ENCODE measurements at regions not wholly inside any gene's neighbourhood (a gene's known extent, or its start where the extent isn't known, plus 50 kb on each side); places are given as distances from the start of the nearest gene placed in this dataset.

DNA sequence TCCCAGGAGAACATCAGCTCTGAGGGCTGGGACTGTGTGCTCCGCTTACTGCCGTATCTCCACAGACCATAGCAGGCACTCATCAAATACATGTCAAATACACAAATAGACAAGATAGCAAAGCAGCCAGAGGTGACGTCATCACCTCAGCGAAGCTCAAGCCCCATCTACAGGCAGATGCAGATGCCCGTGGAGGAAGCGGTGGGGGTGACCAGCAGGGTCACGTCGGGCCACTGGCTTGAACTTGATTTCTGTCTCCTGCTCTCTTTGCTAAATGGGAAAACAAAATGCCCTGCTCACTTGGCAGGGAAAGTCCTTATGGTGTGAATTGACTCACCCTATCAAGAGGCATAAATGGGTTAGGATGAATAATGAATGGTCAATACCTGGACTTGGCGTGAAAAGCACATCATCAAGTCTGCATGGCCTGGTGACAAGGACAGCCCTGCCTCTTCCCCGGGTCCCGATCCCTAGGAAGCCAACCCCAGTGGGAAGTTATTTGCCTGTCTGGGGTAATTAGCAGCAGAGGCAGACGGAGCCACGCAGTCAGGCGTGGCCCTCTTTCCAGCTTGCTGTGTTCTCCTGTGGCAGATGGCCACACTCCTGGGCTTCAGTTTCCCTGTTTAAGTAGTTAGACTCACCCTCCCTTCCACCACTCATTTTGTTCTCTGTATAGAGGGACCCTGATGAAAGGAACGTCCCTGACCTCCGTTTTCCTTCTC lies 536.0 kb downstream of the NPHP4 start:
- no peak for DNase-seq

DNA sequence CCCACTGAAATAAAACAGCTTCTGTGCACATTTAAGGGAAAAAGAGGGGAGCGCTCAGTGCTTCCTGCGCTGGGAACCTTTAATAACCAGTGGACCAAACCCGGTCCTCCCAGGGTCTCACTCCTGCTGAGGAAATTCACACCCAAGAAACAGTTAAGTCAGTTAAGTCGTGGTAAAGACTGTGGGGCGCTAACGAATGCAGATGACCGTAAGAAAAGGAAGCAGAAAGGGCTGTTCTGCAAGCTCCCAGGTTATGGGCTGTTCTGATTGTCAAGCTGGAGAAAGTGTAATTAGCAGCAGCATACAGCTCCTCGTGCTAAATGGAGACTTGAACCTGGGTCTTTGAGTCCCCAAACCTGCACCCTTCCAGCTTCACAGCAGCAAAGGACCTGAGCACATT lies 536.6 kb downstream of the NPHP4 start:
- no peak for DNase-seq

DNA sequence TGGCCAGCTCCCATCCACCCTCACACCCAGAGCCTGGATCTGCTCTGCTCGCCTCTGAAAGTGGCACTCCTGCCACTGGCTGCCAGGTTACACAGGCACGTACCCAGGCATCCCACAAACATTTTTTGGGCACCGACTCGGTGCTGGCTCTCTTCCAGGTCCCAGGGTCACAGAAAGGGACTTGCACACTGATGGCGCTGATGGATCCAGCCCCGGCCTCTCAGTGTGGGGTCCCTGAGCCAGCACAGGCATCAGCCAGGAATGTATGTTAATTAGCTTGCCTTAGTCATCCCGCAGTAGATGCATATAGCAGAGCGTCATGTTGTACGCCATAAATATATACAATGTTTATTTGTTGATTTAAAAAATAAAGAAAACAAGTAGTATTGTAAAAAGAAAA lies 537.2 kb downstream of the NPHP4 start:
- DNase-seq: no peak

DNA sequence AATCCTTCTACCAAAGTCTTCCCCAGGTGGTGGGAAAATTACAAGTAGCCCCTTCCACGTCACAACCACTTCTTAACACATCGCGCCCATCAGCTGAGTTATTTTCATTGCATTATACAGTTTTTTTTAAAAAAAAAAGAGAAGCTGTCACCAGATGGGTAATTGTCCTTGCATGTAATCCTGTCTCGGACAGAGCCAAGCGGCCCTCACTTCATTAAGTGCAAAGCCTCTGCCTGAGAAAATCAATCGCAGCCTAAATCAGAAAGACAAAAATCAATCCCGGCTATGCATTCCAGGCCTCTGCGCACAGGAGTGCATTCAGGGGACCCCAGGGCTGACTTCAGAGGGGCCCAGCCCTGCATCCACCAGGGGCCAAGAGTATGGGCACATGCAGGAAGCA lies 538.9 kb downstream of the NPHP4 start:
- DNase-seq: no peak

DNA sequence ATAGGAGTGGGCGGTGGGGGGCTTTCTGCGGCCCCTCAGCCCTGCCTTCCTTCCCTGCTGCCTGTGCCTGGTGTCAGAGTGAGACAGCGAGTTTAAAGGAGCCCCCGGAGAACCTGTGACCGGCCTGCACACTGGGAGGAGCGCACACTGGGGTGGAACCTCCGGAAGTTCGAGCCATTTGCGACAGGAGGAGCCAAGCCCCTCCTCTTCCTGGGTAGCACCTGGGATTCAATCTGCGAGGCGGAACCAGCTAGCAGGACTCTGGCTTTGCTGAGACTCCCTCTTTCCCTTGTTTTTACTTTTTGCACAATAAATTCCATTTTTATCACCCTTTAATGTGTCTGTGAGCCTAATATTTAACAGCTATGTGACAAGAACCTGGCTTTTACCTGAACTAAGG lies 540.6 kb downstream of the NPHP4 start:
- no peak for DNase-seq

DNA sequence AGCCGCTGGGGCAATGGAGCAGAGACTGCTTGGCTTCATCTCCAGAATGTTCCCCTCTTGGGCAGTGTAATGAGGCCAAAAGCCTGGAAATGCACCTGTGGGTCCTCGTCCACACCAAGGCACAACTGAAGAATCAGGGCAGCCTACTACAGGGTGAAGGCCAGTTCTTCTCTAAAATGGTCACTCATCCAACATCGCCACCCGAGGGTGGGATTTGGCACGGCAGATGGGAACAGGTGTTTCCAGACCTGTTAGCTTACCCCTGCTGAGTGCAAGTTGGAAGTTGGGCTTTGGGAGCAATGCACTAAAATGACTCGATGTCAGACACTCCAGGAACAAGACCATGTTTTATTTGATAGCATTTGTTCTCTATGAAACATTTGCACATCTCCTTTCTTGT lies 543.7 kb downstream of the NPHP4 start:
- DNase-seq: peak in 1 of 2 experiments; percentile 10

DNA sequence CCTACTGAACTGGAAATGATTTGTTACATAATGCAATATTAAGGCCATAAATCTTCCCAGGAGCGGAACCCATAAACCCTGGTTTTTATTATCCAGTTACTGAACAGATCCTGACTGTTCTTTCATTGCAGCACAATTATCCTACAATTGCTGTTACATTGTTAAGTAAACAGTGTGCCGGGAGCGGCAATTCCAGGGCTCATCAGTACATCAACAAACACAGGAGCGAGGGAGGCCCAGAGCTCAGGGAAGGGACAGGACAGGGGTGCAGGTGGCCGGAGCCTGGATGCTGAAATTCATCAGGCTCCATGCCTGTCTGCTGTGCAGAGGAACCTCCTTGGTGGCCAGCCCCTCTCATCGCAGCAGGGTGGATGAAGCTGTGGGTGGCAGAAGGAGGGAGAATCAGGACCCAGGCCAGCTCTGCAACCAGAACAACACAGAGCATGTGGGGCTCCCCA lies 544.7 kb downstream of the NPHP4 start:
- DNase-seq: no peak

DNA sequence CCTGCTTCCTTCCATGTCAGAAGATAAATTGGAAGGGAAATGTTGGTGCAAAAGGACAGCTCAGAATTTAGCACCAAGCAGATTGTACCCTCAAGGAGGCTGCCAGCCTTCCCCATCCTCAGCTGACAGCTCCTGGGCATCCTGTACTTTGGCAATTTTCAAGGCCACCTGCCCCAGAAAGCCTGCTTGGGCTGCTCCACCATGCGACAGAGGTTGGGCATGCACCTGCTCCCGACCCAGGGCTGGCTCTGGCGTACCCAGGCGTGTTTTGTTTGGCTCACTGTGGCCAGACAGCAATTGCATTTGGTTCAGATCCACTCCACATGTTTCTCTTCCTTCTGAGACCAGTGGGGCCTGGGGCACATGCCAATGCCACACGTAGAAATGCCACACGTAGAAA lies 547.8 kb downstream of the NPHP4 start:
- DNase-seq: no peak

DNA sequence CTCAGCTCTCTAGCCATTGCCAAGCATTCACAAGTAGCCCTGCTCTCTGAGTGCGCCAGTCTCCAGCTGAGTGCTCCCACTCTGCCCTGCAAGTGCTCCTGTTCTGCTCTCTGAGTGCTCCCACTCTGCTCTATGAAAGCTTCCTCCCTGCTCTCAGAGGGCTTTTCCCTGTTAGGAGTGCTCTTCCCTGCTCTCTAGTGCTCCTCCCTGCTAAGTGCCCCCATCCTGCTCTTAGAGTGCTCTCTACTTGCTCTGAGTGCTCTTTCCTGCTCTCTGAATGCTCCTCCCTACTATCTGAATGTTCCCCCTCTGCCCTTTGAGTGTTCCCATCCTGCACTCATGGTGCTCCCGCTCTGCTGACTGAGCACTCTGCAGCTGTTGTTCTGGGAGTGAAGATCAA lies 555.4 kb downstream of the NPHP4 start:
- no peak for DNase-seq

DNA sequence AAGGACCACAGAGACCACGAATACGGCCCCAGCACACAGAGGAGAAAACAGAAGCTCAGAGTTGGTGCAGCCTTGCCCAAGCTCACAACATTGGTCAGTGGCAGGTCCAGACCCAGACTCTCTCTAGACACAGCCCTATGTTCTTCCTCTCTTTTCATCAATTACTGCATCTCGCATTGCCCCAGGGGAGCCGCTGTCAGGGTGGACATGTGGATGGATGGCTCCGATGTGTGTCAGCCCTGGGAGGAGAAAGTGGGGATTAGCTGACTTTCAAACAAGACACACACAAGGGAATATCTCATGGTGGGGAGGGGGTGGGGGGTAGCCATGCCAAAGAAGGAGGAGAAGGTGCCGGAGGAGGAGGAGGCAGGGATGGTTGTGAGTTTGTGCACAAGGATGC lies 556.8 kb downstream of the NPHP4 start:
- DNase-seq: no peak

DNA sequence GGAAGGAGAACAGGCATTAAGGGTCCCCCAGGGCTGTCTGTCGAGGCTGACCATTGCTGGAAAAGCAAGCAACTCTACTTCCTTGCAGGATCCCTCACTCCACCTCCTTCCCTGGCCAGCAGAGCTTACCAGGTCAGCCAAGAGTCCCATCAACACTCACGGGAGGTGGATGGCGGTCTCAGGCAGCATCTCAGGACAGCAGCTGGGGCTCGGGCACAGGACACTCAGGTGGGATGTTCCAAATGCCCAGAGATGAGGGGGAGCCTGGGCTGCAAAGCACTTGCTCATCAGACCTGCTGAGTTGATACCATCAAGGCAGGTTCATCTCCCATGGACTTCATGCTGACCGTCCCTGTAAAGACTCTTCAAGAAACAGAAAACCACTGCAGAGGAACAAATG lies 559.8 kb downstream of the NPHP4 start:
- DNase-seq: no peak

DNA sequence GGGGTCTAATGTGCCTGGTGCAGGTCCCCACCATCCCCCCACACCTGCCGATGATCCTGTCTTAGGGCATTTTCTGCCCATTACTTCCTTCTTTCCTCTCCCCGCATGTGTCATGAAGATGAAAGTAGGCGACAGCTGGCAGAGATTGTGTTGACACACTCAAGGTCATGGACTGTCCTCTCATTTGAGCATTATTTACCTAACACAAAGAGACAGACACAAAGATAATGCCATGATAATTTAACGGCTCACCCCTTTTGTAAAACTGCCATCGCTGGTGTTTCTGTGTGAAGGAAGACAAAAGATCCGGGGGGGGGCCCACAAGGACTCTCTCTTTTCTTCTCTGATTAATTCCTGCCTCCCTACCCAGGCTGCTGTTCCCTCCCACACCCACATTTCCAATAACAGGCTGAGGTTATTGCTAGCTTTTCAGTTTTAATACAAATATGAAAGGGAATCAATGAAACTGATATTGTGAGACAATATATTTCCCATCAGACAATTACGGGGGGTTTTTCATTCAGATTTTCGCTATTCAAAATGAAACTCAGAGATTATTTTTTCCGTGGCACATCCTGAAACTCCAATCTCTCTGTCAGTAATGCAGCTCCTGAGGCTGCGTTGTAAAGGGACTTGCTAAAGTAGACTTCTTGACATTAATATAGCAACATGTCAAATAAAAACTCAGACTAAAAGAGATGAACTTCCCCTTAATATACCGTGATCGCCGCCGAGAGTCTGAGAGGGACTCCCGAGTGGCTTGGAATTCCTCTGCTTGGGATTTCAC lies 561.1 kb downstream of the NPHP4 start:
- no peak for DNase-seq

DNA sequence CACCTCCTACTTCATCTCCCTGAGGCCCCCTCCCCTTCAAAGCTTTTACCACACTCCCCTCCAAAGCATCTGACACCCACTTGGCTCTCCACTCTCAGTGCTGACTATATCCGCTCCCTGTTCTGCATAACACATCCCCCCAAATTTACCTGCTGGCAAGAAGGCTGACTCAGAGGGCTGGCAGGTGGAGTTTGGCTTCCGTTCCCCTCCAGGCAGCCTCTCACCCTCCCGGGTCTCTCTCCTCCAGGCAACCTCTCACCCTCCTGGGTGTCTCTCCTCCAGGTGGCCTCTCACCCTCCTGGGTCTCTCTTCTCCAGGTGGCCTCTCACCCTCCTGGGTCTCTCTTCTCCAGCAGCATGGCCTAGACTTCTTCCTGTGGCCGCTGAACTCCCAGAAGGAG lies 562.1 kb downstream of the NPHP4 start:
- DNase-seq: no peak

DNA sequence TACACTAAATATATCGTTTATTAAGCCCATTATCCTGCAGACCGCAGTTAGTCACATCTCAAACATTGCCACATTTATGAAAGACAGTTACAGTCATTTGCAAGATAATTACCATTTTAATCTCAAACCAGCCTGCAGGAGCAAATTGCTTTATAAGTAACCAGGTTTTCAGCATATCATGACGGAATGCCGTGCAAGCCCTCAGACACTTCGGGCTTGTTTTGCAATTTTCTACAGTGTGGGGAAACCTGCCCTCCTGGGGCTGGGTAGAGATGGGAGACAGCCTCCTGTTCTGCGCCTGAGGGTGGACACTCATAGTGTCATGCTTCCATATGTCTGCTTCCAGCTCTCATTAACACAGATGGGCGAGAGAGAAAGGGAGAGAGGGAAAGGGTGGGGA lies 563.9 kb downstream of the NPHP4 start:
- no peak for DNase-seq

DNA sequence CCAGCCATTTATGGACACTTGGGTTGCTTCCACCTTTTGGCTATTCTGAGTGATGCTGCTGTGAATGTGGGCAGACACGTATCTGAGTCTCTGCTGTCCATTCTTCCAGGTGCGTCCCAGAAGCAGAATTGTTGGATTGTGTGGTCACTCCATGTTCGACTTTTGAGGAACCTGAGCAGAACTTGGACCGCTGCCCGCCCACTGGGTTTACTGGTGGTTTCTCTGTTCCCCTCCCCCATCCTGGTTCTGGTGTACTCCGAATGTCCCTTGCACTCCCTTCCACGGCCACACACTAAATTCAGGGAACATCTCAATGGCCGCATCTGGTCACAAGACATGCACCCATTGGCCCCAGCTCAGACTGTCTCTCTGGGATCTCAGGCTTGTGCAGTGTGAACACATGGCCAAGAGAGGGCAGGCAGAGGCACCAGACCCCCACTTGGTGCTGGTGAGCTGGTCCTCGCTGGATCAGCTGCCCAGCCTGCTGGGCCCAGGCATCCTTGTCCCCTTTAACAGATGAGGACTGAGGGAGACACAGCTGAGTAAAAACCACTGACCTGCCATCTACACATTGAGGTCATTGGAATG lies 565.1 kb downstream of the NPHP4 start:
- DNase-seq: no peak

DNA sequence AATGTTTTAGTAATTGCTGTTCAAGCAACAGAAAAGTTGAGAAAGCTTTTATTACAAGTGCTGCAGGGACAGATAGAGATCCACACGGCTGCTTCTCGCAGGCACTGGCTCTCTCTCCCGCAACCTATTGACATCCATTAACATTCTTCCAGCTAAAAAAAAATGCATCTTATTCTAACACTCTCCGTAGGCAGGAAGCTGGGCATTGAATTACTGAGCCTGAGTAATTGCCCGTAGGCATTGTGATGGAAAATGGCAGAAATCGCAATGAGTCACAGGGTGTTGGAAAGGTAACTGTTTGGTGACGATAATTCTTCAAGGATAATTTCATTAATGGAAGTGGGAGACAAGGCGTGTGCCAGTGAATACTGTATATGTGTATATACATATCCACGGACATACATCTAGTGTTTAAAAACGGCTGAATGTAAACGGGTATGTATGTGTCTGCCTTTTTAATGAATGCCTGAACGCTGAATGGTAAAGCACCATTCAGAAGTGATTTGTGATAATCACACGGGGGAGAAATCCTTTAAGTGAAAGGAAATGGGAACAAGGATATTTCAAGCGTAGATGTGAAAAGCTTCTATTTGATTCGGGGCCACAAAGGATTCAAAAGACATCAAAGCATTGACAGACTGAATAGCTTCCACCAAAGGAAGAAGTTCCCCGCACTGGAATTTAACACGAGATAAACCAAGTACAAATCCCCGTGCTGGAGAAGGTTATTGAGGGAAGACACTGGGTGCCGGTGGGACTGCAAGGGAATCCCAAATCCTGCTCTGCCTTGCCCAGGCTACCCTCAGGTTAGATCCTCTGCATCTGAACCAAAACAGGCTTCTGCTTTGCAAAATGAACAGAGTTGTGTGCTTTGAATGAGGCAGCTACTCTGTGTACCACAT lies 567.2 kb downstream of the NPHP4 start:
- DNase-seq: no peak

DNA sequence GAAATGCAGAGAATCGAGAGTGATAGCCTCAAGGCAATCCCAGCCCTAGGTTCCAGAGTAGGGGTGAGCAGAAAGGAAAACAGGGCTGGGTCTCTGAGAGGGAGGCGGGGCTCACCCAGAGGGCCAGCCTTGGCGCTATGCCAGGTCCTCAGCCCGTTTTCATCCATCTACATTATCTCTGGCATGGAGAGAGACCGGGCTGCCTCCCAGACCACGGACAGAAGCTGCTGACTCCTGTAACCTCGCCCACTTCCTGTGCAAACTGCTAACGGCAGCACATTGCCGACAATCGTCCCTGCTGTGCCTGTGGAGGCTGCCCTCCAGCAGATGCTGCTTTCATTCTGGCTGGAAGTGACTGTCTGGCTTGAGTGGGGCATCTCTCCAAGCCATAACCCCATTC lies 569.1 kb downstream of the NPHP4 start:
- peak; percentile 3 to 8 for DNase-seq

DNA sequence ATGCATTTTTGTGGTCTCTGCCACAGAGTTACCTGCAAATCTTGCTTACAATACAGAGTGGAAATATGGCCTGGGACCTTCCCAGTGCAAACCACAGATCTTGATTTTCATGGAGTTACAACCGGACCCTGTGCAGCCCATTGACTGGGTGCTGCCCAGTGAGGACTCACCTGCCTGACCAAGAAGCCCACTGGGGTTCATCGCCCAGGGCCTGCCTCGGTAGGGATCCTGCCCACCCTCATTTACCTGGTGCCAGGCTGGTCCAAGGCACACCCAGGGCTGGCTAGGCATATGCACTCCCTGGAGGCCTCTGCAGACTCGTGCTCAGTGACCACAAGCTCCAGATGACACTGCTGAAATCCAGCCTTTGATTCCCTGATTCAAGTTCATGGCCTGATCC lies 572.7 kb downstream of the NPHP4 start:
- no peak for DNase-seq

DNA sequence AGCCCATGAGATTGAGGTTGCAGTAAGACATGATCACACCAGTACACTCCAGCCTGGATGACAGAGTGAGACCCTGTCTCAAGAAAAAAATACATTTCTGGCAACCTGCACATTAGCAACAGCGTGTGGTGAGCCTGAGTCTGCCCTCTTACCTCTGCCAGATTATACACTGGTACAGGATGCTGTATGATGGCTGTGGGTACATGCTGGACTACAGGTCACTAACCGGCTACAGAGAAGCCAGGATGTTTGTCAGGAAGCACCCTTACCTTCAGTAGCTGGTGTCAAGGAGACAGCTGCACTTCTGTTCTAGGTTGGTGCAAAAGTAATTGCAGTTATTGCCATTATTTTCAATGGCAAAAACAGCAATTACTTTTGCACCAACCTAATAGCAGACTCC lies 575.7 kb downstream of the NPHP4 start:
- DNase-seq: no peak

DNA sequence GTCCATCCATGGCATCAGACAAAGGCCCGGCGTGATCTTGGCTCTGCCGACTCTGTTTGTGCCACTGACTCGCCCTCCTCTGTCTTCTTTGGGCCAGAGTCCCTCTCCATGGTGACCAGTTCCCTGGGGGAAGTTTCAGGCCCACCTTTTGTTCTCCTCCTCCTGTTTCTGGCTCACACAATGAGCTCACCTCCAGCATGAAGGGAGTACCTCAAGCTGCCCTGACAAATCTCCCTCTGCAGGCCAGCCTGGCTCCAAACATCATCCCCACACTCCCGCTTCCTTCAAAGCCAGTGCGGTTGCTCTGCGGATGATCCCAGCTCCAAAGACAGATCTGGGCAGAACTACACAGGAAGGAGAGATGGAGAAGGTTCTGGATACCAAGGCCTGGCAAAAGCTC lies 576.6 kb downstream of the NPHP4 start:
- DNase-seq: no peak

DNA sequence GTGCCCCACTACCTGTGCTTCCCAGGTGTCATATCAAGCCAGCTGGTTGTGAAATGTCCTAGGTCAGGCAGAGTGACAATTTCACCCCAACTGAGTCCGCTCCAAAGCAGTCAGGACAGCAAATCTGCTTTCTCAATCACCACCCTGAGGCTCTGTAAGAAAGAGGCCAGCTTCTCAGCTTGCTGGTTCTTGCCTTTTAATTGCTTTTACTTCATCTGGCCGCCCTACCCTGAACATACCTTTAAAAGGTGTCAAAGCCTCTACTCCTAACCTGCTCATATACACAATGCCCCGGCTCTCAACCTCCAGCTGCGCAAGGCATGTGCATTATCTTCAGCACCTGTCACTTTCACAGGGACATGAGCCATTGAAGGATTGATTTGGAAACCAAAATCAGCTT lies 581.6 kb downstream of the NPHP4 start:
- DNase-seq: no peak

DNA sequence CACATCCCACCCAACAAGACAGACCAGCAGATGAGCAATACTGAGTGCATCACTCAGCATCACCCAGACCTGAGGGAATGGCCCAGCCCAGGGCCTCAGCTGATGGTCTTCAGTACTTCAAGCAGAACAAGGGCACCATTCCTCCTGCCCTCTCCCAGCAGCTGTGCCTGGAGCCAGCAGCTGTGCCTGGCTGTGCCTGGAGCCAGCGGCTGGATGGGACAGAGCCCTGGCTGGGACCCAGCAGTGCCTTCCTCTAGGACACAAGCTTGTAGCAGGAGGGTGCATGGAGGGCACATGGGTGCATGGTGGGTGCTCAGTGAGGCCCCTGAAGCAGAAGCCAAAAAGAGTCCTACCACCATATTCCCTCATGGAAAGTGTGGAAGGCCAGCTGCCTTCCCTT lies 583.8 kb downstream of the NPHP4 start:
- no peak for DNase-seq

DNA sequence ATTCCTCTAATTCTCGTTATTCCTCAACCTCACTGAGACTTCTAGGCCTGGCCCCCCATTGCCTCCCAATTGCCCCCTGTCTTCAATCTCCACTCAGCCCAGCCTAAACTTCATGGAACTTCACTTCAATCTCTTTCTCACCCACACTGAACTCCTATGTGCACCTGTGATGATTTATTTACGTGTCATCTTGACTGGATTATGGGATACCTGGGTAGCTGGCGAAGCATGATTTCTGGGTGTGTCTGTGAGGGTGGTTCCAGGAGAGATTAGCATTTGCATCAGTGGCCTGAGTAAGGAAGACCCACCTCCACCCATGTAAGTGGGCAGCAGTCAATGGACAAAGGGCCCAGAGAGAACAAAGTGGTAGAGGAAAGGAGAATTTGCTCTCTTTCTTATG lies 587.0 kb downstream of the NPHP4 start:
- no peak for DNase-seq

All from activated CD4-positive, alpha-beta T cell treated with anti-CD3 and anti-CD28 coated beads, Interleukin-2, amount 50 U/mL, for 4 hours (primary cell).